Breast epithelium (tissue), 3 donors: ENCODE measurements at regions not wholly inside any gene's neighbourhood (a gene's known extent, or its start where the extent isn't known, plus 50 kb on each side); places are given as distances from the start of the nearest gene placed in this dataset.

Experiments
- POLR2A ChIP-seq: fragments of 450-650 bp; IDR thresholded peaks from one replicate; pipeline ENCODE4 v1.6.1; 2016; ENCODE audit warnings: antibody characterized with exemption, mild to moderate bottlenecking, moderate library complexity
- POLR2AphosphoS5 ChIP-seq, 3 donors: sonication (generic); formaldehyde crosslinking; IDR thresholded peaks; one replicate each; pipeline ENCODE4 v1.6.1; 2017; ENCODE audit warnings: antibody characterized with exemption in 3 of 3
- TF ChIP-seq, protein P1 (sequence below), 3 donors: fragments of 450-650 bp; IDR thresholded peaks; one replicate each; pipeline ENCODE4 v1.5.1; 2016 to 2017; ENCODE audit warnings: antibody characterized with exemption in 3 of 3, mild to moderate bottlenecking in 3 of 3, moderate library complexity in 3 of 3

DNA sequence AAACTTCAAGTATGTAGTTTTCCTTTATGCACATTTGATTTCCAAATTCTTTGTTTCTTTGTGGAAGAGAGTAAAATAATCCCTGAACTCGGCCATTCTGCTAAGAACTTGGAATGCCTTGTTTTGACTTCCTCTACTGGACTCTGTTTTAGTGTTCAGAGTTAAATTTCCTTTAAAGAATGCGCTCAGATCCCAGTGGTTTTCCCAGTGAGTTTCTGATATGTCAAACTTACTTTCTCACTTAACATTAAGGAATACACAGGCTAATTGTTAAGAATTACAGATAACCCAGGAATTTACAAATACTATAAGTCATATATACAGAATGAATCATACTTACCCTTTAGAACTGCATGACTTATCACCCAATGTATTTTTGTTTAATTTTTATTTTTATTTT, 1067.6 kb upstream of the CELF2 start:
- TF ChIP-seq, protein P1, sequence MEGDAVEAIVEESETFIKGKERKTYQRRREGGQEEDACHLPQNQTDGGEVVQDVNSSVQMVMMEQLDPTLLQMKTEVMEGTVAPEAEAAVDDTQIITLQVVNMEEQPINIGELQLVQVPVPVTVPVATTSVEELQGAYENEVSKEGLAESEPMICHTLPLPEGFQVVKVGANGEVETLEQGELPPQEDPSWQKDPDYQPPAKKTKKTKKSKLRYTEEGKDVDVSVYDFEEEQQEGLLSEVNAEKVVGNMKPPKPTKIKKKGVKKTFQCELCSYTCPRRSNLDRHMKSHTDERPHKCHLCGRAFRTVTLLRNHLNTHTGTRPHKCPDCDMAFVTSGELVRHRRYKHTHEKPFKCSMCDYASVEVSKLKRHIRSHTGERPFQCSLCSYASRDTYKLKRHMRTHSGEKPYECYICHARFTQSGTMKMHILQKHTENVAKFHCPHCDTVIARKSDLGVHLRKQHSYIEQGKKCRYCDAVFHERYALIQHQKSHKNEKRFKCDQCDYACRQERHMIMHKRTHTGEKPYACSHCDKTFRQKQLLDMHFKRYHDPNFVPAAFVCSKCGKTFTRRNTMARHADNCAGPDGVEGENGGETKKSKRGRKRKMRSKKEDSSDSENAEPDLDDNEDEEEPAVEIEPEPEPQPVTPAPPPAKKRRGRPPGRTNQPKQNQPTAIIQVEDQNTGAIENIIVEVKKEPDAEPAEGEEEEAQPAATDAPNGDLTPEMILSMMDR (IDR thresholded peaks at IDR 0.05) = no peak
- no peak for TF ChIP-seq POLR2A
- TF ChIP-seq POLR2AphosphoS5 (IDR thresholded peaks at IDR 0.05) = no peak
